Breast epithelium (tissue), 4 donors: ENCODE measurements at regions not wholly inside any gene's neighbourhood (a gene's known extent, or its start where the extent isn't known, plus 50 kb on each side); places are given as distances from the start of the nearest gene placed in this dataset.

Experiments used
- DNase-seq, 2 donors: peaks; one replicate each; pipeline ENCODE4 v3.0.0-alpha.2; 2019; ENCODE audit warnings: low spot score in 2 of 2
- H3K27ac ChIP-seq, 2 donors: fragments of 200-600 bp; sonication (generic) in 1 of 2; one replicate each; pipeline ENCODE4 v1.5.1; 2016 to 2019; ENCODE audit warnings: mild to moderate bottlenecking in 1 of 2
- H3K27me3 ChIP-seq, 2 donors: fragments of 200-600 bp; sonication (generic) in 1 of 2; one replicate each; pipeline versions ENCODE4 v1.5.1 to v1.6.0; 2017 to 2019; ENCODE audit warnings: control low read depth in 1 of 2, mild to moderate bottlenecking in 1 of 2
- H3K36me3 ChIP-seq: fragments of 200-600 bp; one replicate; pipeline ENCODE4 v1.5.1; 2019
- H3K4me1 ChIP-seq, 2 donors: fragments of 200-600 bp; sonication (generic); one replicate each; pipeline ENCODE4 v1.5.1; 2016 to 2019; ENCODE audit warnings: control low read depth in 1 of 2
- H3K4me3 ChIP-seq, 3 donors: fragments of 200-600 bp; sonication (generic); 1 replicate in 2 of 3; 2 replicates in 1 of 3; pipeline ENCODE4 v1.5.1; 2016 to 2019; ENCODE audit warnings: mild to moderate bottlenecking in 3 of 3, moderate library complexity in 2 of 3
- H3K9me3 ChIP-seq, 2 donors: fragments of 200-600 bp; sonication (generic) in 1 of 2; one replicate each; pipeline ENCODE4 v1.5.1; 2016 to 2019; ENCODE audit warnings: control low read depth in 1 of 2
- CTCF ChIP-seq, 3 donors: fragments of 450-650 bp; IDR thresholded peaks; one replicate each; pipeline ENCODE4 v1.5.1; 2016 to 2017; ENCODE audit warnings: antibody characterized with exemption in 3 of 3, mild to moderate bottlenecking in 3 of 3, moderate library complexity in 3 of 3
- POLR2A ChIP-seq: fragments of 450-650 bp; IDR thresholded peaks from one replicate; pipeline ENCODE4 v1.6.1; 2016; ENCODE audit warnings: antibody characterized with exemption, mild to moderate bottlenecking, moderate library complexity
- POLR2AphosphoS5 ChIP-seq, 3 donors: sonication (generic); formaldehyde crosslinking; IDR thresholded peaks; one replicate each; pipeline ENCODE4 v1.6.1; 2017; ENCODE audit warnings: antibody characterized with exemption in 3 of 3
- intact Hi-C: fragments of 100-400 bp; cut with DNase I; formaldehyde crosslinking; loops from one replicate; pipeline ENCODE4 v1.15.1; 2023; ENCODE audit warnings: low total_unique reads

- H3K9me3 ChIP-seq = no peaks in the 10 kb centered on the region
- no peak overlapping the region for H3K27ac ChIP-seq
- no peak for TF ChIP-seq POLR2AphosphoS5 (IDR thresholded peaks at IDR 0.05)
- TF ChIP-seq CTCF (IDR thresholded peaks at IDR 0.05) = no peak
- no peak for TF ChIP-seq POLR2A
- peaks cover 0 to 15% of the 10 kb centered on the region in 2 donors for H3K27me3 ChIP-seq
- H3K36me3 ChIP-seq = no peaks in the 10 kb centered on the region
- no peaks in the 10 kb centered on the region for H3K4me1 ChIP-seq
- intact Hi-C loops = no loop called here
- H3K4me3 ChIP-seq = no peak overlapping the region
- DNase-seq = no peak
Measured at GRCh38 chr1:37085393-37085792, 51.1 kb upstream of the GRIK3 start.

GRCh38 chr1:37089750-37090149 lies 55.4 kb upstream of the GRIK3 start:
- Histone ChIP-seq H3K9me3 (no peaks in the 10 kb centered on the region), H3K4me3 (no peak overlapping the region), H3K4me1 (no peaks in the 10 kb centered on the region), H3K27ac (no peak overlapping the region), H3K36me3 (no peaks in the 10 kb centered on the region), H3K27me3 (peaks cover 0 to 11% of the 10 kb centered on the region in 2 donors)
- no peak for DNase-seq
- no peak for TF ChIP-seq POLR2A
- TF ChIP-seq CTCF (IDR thresholded peaks at IDR 0.05) = no peak
- no peak for TF ChIP-seq POLR2AphosphoS5 (IDR thresholded peaks at IDR 0.05)
- intact Hi-C loops = no loop called here

- no peak overlapping the region for H3K4me3 ChIP-seq
- TF ChIP-seq POLR2A (no peak), CTCF (IDR thresholded peaks at IDR 0.05) (no peak)
- H3K9me3 ChIP-seq = no peaks in the 10 kb centered on the region
- no peak for DNase-seq
- H3K27me3 ChIP-seq = peaks cover 0 to 11% of the 10 kb centered on the region in 2 donors
- intact Hi-C loops = no loop called here
- H3K4me1 ChIP-seq = no peaks in the 10 kb centered on the region
- no peak overlapping the region for H3K27ac ChIP-seq
- no peaks in the 10 kb centered on the region for H3K36me3 ChIP-seq
Measured at GRCh38 chr1:37090671-37091070, 56.4 kb upstream of the GRIK3 start.

- no peak for TF ChIP-seq CTCF (IDR thresholded peaks at IDR 0.05)
- no peak for TF ChIP-seq POLR2AphosphoS5 (IDR thresholded peaks at IDR 0.05)
- TF ChIP-seq POLR2A = no peak
- Histone ChIP-seq H3K4me1 (no peaks in the 10 kb centered on the region), H3K27me3 (peaks cover 0 to 7% of the 10 kb centered on the region in 2 donors), H3K36me3 (no peaks in the 10 kb centered on the region), H3K9me3 (no peaks in the 10 kb centered on the region), H3K27ac (no peak overlapping the region), H3K4me3 (no peak overlapping the region)
- intact Hi-C loops = no loop called here
- no peak for DNase-seq
Measured at GRCh38 chr1:37092937-37093336, 58.6 kb upstream of the GRIK3 start.

GRCh38 chr1:37094302-37094701 lies 60.0 kb upstream of the GRIK3 start:
- Histone ChIP-seq H3K36me3 (no peaks in the 10 kb centered on the region), H3K27ac (no peak overlapping the region), H3K9me3 (no peaks in the 10 kb centered on the region), H3K4me1 (no peaks in the 10 kb centered on the region), H3K27me3 (no peaks in the 10 kb centered on the region), H3K4me3 (no peak overlapping the region)
- no peak for DNase-seq
- no peak for TF ChIP-seq CTCF (IDR thresholded peaks at IDR 0.05)
- no peak for TF ChIP-seq POLR2A
- TF ChIP-seq POLR2AphosphoS5 (IDR thresholded peaks at IDR 0.05) = no peak
- intact Hi-C loops = no loop called here
